ENCODE measurements at regions not wholly inside any gene's neighbourhood (a gene's known extent, or its start where the extent isn't known, plus 50 kb on each side); places are given as distances from the start of the nearest gene placed in this dataset.
A peak's percentile ranks its signal among the peaks of the same experiment; 100 is the strongest.

DNA sequence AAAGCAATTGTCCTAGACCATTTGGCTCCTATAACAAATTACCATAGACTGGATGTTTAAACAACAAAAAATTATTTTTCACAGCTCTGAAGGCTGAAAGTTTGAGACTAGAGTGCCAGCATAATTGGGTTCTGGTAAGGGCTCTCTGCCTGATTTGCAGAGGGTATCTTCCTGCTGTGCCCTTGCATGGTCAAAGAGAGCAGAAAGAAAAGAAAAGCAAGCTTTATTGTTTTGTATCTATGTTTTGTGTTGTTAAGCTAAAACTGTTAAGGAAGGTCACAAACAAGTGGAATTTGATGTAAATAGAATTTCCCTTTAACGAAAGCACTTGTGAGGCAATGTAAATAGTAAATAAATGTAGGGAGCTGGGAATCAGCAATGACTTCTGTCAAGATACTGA is 1031.0 kb upstream of the ATXN7L3B start:
- H2BK15ac ChIP-seq (ENCODE audit: low read length), result no peak overlapping the region
- no peak overlapping the region for H3K18ac ChIP-seq (ENCODE audit: extremely low read depth, low read length)
- H3K36me3 ChIP-seq (ENCODE audit: control insufficient read depth in 2 of 4, insufficient read depth in 4 of 4, low read length in 3 of 4), result peaks cover 0 to 7% (median 0%) of the 10 kb centered on the region in 4 experiments; a peak in 1 of 8 replicates
- CTCF ChIA-PET (ENCODE audit: partially characterized antibody), result no interaction called here
- H4K8ac ChIP-seq (ENCODE audit: extremely low read depth, insufficient read depth, low read length), result no peak overlapping the region
- H3K14ac ChIP-seq (ENCODE audit: insufficient read length), result no peak overlapping the region
- POLR2A ChIA-PET (ENCODE audit: partially characterized antibody), result no interaction called here
- H3K79me1 ChIP-seq (ENCODE audit: low read depth, low read length), result no peaks in the 10 kb centered on the region
- H2AFZ ChIP-seq (ENCODE audit: low read length), result no peak overlapping the region
- H2BK12ac ChIP-seq (ENCODE audit: low read depth, low read length), result no peak overlapping the region
- H2BK20ac ChIP-seq (ENCODE audit: low read length), result no peak overlapping the region
- H3K23ac ChIP-seq (ENCODE audit: insufficient read length), result no peak overlapping the region
- H2BK120ac ChIP-seq (replicated peaks; ENCODE audit: low read depth, low read length), result no peak overlapping the region
- no peak overlapping the region for H3K27ac ChIP-seq (ENCODE audit: low read depth, low read length)
- peak overlapping the region in 1 of 2 experiments; percentile 19; a peak in 1 of 4 replicates for H3K4me2 ChIP-seq (ENCODE audit: insufficient read depth in 1 of 2, low read depth in 2 of 2, low read length in 2 of 2)
- H2BK5ac ChIP-seq (ENCODE audit: low read depth, low read length), result no peak overlapping the region
- no peak overlapping the region for H3K56ac ChIP-seq (replicated peaks; ENCODE audit: insufficient read length, low read depth, low read length)
- no peaks in the 10 kb centered on the region for H3K79me2 ChIP-seq (ENCODE audit: control insufficient read depth in 1 of 2, insufficient read depth in 2 of 2, low read length in 2 of 2)
- H3K4ac ChIP-seq (replicated peaks; ENCODE audit: insufficient read length, low read depth, low read length), result no peak overlapping the region
- no peaks in the 10 kb centered on the region for H4K20me1 ChIP-seq (replicated peaks in 1 of 2; ENCODE audit: control insufficient read depth in 1 of 2, insufficient read depth in 2 of 2, low read length in 2 of 2)
- H3K4me3 ChIP-seq (ENCODE audit: extremely low read depth in 1 of 4, insufficient read depth in 2 of 4, low read depth in 3 of 4, low read length in 4 of 4), result 0 out of 8 replicates have a peak overlapping the region, but pooled peaks of 1 of the 4 experiments have one; percentile 13
- FAIRE-seq, result no peak
- peaks cover 9 to 11% of the 10 kb centered on the region in 2 experiments; a peak in 3 of 4 replicates for H3K9me3 ChIP-seq (ENCODE audit: insufficient read depth in 2 of 2, low read depth in 1 of 2, low read length in 1 of 2)
- no peak overlapping the region for H3K9ac ChIP-seq (replicated peaks in 1 of 4; ENCODE audit: extremely low read depth in 1 of 4, low read depth in 3 of 4, low read length in 3 of 4)
- no peaks in the 10 kb centered on the region; a peak in 1 of 7 replicates for H3K27me3 ChIP-seq (replicated peaks in 1 of 4; ENCODE audit: control insufficient read depth in 3 of 4, extremely low read depth in 1 of 4, insufficient read depth in 3 of 4, low read length in 3 of 4)
- DNase-seq (ENCODE audit: low read depth in 1 of 2, low spot score in 2 of 2), result peak in 1 of 2 experiments; percentile 1
- no peaks in the 10 kb centered on the region for H3K23me2 ChIP-seq (ENCODE audit: low read depth, low read length)
- no peak overlapping the region for H2AK5ac ChIP-seq (ENCODE audit: low read depth, low read length)
- no peak overlapping the region for H4K91ac ChIP-seq (replicated peaks; ENCODE audit: insufficient read length, low read length)
- H3K4me1 ChIP-seq (replicated peaks in 1 of 4; ENCODE audit: control insufficient read depth in 3 of 4, insufficient read depth in 4 of 4, low read length in 3 of 4), result peaks cover 0 to 7% (median 0%) of the 10 kb centered on the region in 4 experiments; a peak in 2 of 7 replicates
- H4K5ac ChIP-seq (ENCODE audit: insufficient read length, low read depth, low read length), result no peak overlapping the region
- 16% methylated on average over 1 of the region's 1 CpG; no CpG with 5 or more reads in 1 of the 2 experiments for WGBS, 2 experiments (ENCODE audit: extremely low coverage in 1 of 2, insufficient coverage in 1 of 2, insufficient read length in 1 of 2, insufficient replicate concordance in 2 of 2, low coverage in 1 of 2, low lambda C conversion rate in 2 of 2, missing lambda C conversion rate in 1 of 2)
- TF ChIP-seq CHD1 (IDR thresholded peaks at IDR 0.05; ENCODE audit: low read depth, low read length), result no peak

Measured in H1 (cell line).